HG03432 (cell line): ENCODE measurements at regions not wholly inside any gene's neighbourhood (a gene's known extent, or its start where the extent isn't known, plus 50 kb on each side); places are given as distances from the start of the nearest gene placed in this dataset.
A peak's percentile ranks its signal among the peaks of the same experiment; 100 is the strongest.
"Not testable (repeated sequence)": the region's sequence is repeated elsewhere in the genome, so short reads cannot be mapped to it uniquely, and the experiment has no call there.

Experiments used
- ATAC-seq: cut with Tn5 transposase; IDR thresholded peaks from one replicate; pipeline ENCODE4 v1.9.1; 2021; ENCODE audit warnings: mild to moderate bottlenecking, moderate library complexity; ENCODE audit not compliant: unreplicated experiment

GRCh38 chr4:164536814-164537213 lies 217.1 kb upstream of the SMIM31 start:
- no peak for ATAC-seq

GRCh38 chr4:164538097-164538496 lies 215.8 kb upstream of the SMIM31 start:
- no peak for ATAC-seq

GRCh38 chr4:164540987-164541386 lies 212.9 kb upstream of the SMIM31 start:
- no peak for ATAC-seq

GRCh38 chr4:164542431-164542830 lies 211.5 kb upstream of the SMIM31 start:
- ATAC-seq, result no peak

GRCh38 chr4:164550989-164551712 lies 202.8 kb upstream of the SMIM31 start:
- no peak for ATAC-seq

GRCh38 chr4:164551713-164552040 lies 202.3 kb upstream of the SMIM31 start:
- no peak for ATAC-seq

- ATAC-seq, result no peak
These were observed 182.1 kb upstream of the SMIM31 start for GRCh38 chr4:164571593-164572390.

- no peak for ATAC-seq
These were observed 181.1 kb upstream of the SMIM31 start for GRCh38 chr4:164572877-164573279.

GRCh38 chr4:164575861-164576260 lies 178.1 kb upstream of the SMIM31 start:
- no peak for ATAC-seq

GRCh38 chr4:164579270-164579942 lies 174.5 kb upstream of the SMIM31 start:
- ATAC-seq, result no peak

- no peak for ATAC-seq
These were observed 162.3 kb upstream of the SMIM31 start for GRCh38 chr4:164591666-164592065.

- ATAC-seq, result no peak
These were observed 158.2 kb upstream of the SMIM31 start for GRCh38 chr4:164595751-164596150.

- ATAC-seq, result no peak
These were observed 157.5 kb upstream of the SMIM31 start for GRCh38 chr4:164596318-164596878.

- no peak for ATAC-seq
These were observed 157.0 kb upstream of the SMIM31 start for GRCh38 chr4:164596927-164597326.

GRCh38 chr4:164601653-164602052 lies 152.3 kb upstream of the SMIM31 start:
- no peak for ATAC-seq

- ATAC-seq, result not testable (repeated sequence)
These were observed 148.1 kb upstream of the SMIM31 start for GRCh38 chr4:164605791-164606190.

- ATAC-seq, result peak; percentile 99
These were observed 147.5 kb upstream of the SMIM31 start for GRCh38 chr4:164606478-164606877.

GRCh38 chr4:164613256-164613655 lies 140.7 kb upstream of the SMIM31 start:
- no peak for ATAC-seq

- no peak for ATAC-seq
These were observed 140.1 kb upstream of the SMIM31 start for GRCh38 chr4:164613792-164614191.

- no peak for ATAC-seq
These were observed 139.6 kb upstream of the SMIM31 start for GRCh38 chr4:164614329-164614728.

- no peak for ATAC-seq
These were observed 138.9 kb upstream of the SMIM31 start for GRCh38 chr4:164614999-164615398.

- no peak for ATAC-seq
These were observed 138.0 kb upstream of the SMIM31 start for GRCh38 chr4:164615964-164616363.
